Stimulated activated CD8-positive, alpha-beta memory T cell treated with anti-CD3 and anti-CD28 coated beads, Interleukin-4, amount 100 ng/mL, for 1 hour (primary cell): ENCODE measurements at regions not wholly inside any gene's neighbourhood (a gene's known extent, or its start where the extent isn't known, plus 50 kb on each side); places are given as distances from the start of the nearest gene placed in this dataset.

ENCODE experiments used
- DNase-seq, 2 donors: peaks; one replicate each; pipeline ENCODE4 v3.0.0-alpha.2; 2020; ENCODE audit warnings: low read depth in 2 of 2, low spot score in 1 of 2

GRCh38 chr2:204353823-204354222, 191.5 kb upstream of the PARD3B start:
- no peak for DNase-seq

DNA sequence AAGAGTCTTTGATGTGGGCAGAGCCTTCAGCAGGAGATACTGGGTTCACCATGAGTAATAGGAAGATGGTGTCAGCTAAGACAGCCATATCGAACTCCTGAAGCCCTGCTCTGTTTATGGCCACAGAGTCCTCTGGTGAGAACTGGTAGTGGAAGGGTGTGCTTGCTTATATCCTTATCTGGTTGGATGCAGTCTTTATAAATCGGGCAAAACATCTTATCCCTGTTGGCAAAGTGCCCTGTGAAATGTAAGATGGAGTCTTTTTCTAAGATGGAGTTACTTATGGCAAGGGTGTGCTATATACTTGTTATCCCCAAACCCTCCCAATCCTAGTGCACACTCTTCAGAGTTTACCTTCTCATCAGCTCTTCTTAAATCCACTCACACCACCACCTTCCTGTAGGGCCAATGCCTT, 190.8 kb upstream of the PARD3B start:
- no peak for DNase-seq

DNA sequence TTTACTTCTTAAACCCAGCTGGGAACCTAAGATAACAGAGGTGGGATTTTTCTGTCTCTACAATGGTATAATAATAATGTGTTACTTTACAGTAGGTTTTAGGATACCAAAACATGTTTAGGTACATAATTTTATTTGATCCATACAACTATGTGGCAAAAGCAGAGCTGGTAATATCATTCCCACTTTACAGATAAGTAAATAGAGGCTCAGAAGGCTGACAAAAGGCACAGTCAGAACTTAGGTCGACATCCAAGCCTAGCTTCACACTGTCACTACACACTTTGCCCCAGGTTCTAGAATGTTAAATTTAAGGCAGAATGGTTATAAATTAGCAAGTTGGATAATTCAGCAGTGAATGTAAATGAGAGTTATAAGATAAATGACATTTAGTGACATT, 189.6 kb upstream of the PARD3B start:
- DNase-seq: no peak

- DNase-seq: no peak
Observed at GRCh38 chr2:204356151-204356641, 189.1 kb upstream of the PARD3B start.

GRCh38 chr2:204357286-204357685, 188.0 kb upstream of the PARD3B start:
- no peak for DNase-seq

DNA sequence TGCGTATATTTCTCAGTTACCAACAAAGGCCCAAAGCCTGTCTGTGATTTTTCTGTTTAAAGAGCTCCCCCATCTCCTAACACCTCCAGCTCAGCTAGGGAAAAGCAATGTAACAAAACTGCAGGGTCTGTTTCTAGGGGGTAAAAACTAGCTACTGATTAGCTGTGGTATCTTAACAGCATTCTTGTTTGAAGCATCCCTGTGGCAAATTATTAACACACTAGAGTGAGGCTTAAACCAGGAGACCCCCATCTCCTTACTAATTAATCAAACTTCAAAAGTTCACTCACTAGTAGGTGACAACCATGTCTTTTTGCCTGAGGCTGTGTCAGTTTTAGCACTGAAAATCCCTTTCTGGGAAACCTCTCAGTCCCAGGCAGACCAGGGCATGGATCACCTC, 186.2 kb upstream of the PARD3B start:
- no peak for DNase-seq

- DNase-seq: no peak
Observed at GRCh38 chr2:204360218-204361007, 184.9 kb upstream of the PARD3B start.

- DNase-seq: no peak
Observed at GRCh38 chr2:204361738-204362137, 183.5 kb upstream of the PARD3B start.

- no peak for DNase-seq
Observed at GRCh38 chr2:204362581-204362980, 182.7 kb upstream of the PARD3B start.

DNA sequence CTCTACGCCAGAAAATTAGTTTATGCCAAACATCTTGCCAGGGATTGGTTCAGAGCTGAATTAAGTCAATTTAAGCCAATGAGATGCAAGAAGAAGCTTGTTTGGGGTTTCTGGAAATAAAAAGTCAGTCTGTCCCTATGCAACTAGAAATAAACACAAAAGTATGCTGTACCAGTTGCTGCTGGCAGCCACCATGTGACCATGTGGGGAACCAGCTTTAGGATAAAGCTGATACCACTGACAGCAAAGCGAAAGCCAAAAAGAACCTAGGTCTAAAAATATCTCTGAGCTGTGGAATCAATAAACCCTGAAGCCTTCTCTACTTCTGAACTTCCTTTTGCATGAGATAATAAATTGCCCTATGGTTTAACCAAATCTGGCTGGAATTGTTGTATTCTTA, 181.8 kb upstream of the PARD3B start:
- DNase-seq: no peak

DNA sequence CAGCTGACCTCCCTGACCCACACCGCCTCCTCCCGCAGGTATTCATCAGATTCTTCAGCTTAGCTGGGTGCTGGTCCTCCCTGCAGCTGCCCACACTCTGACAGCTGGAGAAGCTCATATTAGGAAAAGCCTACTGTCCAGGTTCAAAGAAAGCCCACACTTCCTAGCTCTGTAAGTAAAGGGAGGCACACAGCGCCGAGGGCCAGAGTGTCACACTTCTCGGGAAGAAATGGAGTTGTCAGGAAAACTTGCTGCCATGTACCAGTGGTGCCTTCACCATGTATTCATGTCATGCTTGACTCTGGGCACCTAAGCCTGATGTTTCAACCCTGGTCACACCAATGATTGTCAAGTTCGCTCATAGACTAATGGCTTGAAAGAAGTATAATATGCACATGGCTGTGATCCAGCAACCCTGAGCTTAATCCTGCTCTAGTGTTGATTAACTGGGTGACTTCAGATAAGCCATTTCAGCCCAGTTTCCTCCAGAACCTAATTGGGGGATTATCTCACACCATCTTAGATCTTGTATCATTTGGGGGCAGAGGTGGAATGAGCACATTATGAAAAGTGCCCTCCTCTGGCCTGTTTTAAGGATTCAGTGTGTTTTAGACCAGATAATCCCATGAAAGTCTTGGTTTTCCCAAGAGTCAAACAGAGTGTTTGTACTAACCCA, 180.3 kb upstream of the PARD3B start:
- no peak for DNase-seq

DNA sequence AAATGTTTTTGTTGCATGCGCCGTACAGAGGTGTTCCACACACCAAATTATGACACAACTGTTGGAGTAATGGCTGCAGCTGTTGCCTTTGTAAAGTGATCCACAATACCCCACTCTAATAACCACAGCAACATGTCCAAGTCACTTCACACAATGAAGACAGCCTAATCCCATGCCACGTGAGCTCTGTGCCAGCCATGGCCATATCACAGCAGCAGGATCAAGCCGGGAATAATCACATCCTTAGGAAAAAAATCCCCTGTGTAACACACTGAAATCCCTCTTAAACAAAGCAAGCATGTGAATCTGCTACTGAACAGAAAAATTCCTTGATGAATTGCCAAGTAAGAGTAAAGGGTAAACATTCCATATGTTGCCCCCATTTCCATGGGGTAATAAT, 179.5 kb upstream of the PARD3B start:
- DNase-seq: no peak

GRCh38 chr2:204367466-204367865, 177.8 kb upstream of the PARD3B start:
- no peak for DNase-seq

DNA sequence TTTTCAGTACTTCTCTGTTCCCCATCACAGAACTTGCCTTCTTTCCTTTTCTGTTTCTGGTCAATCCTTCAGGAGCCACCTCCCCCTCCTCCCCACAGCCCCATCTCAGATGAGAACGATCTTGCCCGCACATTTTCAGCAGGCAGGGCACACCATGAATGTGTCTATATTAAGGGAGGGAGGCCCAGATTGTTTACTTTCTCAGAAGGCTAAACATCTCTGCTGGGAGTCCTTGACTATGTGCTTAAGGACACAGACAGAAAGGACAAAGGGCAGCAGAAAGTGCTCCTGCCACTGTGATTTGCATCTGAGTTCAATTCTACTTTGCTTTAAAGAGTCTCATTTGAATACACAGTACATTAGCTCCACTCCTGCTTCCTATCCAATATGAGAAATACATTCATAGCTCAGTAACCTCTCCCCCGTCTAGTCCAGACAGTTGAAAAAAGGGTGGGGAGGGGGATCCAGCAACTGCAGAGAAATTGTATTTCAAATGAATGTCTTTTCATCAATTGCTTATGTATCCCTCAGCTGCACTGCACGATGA, 175.0 kb upstream of the PARD3B start:
- DNase-seq: no peak

GRCh38 chr2:204373942-204374341, 171.3 kb upstream of the PARD3B start:
- no peak for DNase-seq

GRCh38 chr2:204380141-204380881, 165.0 kb upstream of the PARD3B start:
- DNase-seq: no peak

GRCh38 chr2:204386668-204387067, 158.6 kb upstream of the PARD3B start:
- DNase-seq: no peak

DNA sequence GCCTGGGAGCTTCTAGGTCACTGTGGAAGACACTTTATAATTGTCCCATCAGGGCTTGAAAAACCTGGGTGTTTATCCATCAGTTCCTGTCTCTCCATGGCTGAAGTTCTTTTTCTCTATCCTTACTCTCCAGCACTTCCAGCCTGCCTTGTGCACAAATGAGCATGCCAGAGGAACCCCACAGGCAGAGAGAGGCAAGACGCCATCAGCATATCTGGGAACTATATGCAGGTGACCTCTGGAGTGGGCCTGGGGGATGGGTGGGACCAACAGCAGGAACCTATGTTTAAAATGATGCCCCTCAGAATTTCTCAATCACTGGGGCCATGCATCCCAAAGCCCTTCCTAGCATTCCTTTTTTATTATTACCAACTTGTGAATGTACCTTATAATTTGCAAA, 156.2 kb upstream of the PARD3B start:
- DNase-seq: no peak

- no peak for DNase-seq
Observed at GRCh38 chr2:204389856-204390255, 155.4 kb upstream of the PARD3B start.

DNA sequence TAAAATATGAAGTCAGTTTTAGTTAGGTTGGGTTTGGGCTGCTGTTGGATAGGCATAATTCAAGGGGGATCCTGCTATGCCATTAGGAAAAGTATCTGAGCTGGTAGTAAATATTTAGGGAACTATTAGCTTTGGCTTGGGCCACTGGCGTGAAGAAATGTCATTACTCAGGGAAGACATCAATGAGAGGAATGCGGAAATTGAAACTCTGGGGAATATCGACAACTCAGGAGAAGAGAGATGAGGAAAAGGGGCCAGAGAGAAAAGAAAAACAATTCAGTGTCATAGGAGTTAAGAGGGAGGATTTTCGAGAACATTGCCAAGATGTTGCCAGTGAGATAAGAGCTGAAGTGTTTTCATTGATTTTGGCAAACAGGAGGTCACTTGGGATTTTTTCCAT, 149.7 kb upstream of the PARD3B start:
- DNase-seq: no peak

- no peak for DNase-seq
Observed at GRCh38 chr2:204401114-204401513, 144.2 kb upstream of the PARD3B start.
